Neural progenitor cell (in vitro differentiated cells): ENCODE measurements at regions not wholly inside any gene's neighbourhood (a gene's known extent, or its start where the extent isn't known, plus 50 kb on each side); places are given as distances from the start of the nearest gene placed in this dataset.
A peak's percentile ranks its signal among the peaks of the same experiment; 100 is the strongest.

ENCODE experiments used
- DNase-seq: peaks from one replicate; pipeline ENCODE4 v3.0.0-alpha.2; 2016; ENCODE audit warnings: low spot score
- H2AFZ ChIP-seq: fragments of 200-600 bp; sonication (generic); replicated peaks from 2 replicates; pipeline ENCODE4 v1.6.1; 2016; ENCODE audit warnings: antibody characterized with exemption
- H3F3A ChIP-seq: fragments of 200-600 bp; sonication (generic); 2 replicates; pipeline ENCODE4 v1.6.1; 2016; ENCODE audit warnings: antibody characterized with exemption, low read depth
- H3K27ac ChIP-seq: fragments of 200-600 bp; sonication (generic); 2 replicates; pipeline ENCODE4 v1.5.1; 2016; ENCODE audit warnings: mild to moderate bottlenecking
- H3K27me3 ChIP-seq: fragments of 200-600 bp; sonication (generic); 2 replicates; pipeline ENCODE4 v1.6.1; 2016; ENCODE audit warnings: mild to moderate bottlenecking, moderate library complexity
- H3K36me3 ChIP-seq: fragments of 200-600 bp; sonication (generic); 2 replicates; pipeline ENCODE4 v1.5.1; 2016
- H3K4me1 ChIP-seq: fragments of 200-600 bp; sonication (generic); 2 replicates; pipeline ENCODE4 v1.6.1; 2016; ENCODE audit warnings: mixed run types
- H3K4me2 ChIP-seq: fragments of 200-600 bp; sonication (generic); 2 replicates; pipeline ENCODE4 v1.6.1; 2016
- H3K4me3 ChIP-seq: fragments of 200-600 bp; sonication (generic); 2 replicates; pipeline ENCODE4 v1.5.1; 2016
- H3K79me2 ChIP-seq: fragments of 200-600 bp; sonication (generic); 2 replicates; pipeline ENCODE4 v1.6.1; 2016; ENCODE audit warnings: low read depth
- H3K9ac ChIP-seq: fragments of 200-600 bp; sonication (generic); 2 replicates; pipeline ENCODE4 v1.6.1; 2016
- H3K9me3 ChIP-seq: fragments of 200-600 bp; sonication (generic); 2 replicates; pipeline ENCODE4 v1.5.1; 2016; ENCODE audit warnings: low read depth
- H4K20me1 ChIP-seq: fragments of 200-600 bp; sonication (generic); 2 replicates; pipeline ENCODE4 v1.6.1; 2016; ENCODE audit warnings: low read depth
- H3K27ac Mint-ChIP-seq: 3 replicates; pipeline ENCODE4 v1.8.0; 2021; ENCODE audit warnings: mixed read lengths
- H3K27me3 Mint-ChIP-seq: 2 replicates; pipeline ENCODE4 v1.8.0; 2022; ENCODE audit warnings: low read depth, mild to moderate bottlenecking, inconsistent platforms, moderate library complexity, mixed read lengths; ENCODE audit not compliant: insufficient read depth
- H3K36me3 Mint-ChIP-seq: 3 replicates; pipeline ENCODE4 v1.8.0; 2021; ENCODE audit warnings: mixed read lengths
- H3K4me1 Mint-ChIP-seq: 3 replicates; pipeline ENCODE4 v1.8.0; 2021; ENCODE audit warnings: mixed read lengths
- H3K4me3 Mint-ChIP-seq: 3 replicates; pipeline ENCODE4 v1.8.0; 2021; ENCODE audit warnings: mild to moderate bottlenecking, moderate library complexity, mixed read lengths
- H3K9me3 Mint-ChIP-seq: 3 replicates; pipeline ENCODE4 v1.8.0; 2020; ENCODE audit warnings: mixed read lengths
- CTCF ChIP-seq: fragments of 200-600 bp; sonication (generic); IDR thresholded peaks from 2 replicates; pipeline ENCODE4 v1.5.1; 2017; ENCODE audit warnings: antibody characterized with exemption, mild to moderate bottlenecking
- EZH2 ChIP-seq: fragments of 200-600 bp; sonication (generic); IDR thresholded peaks from 2 replicates; pipeline ENCODE4 v1.6.1; 2017; ENCODE audit warnings: antibody characterized with exemption, mild to moderate bottlenecking, moderate library complexity
- EZH2phosphoT487 ChIP-seq: fragments of 200-600 bp; sonication (generic); IDR thresholded peaks from 2 replicates; pipeline ENCODE4 v1.6.1; 2017; ENCODE audit warnings: antibody characterized with exemption

- H2AFZ ChIP-seq: no peak overlapping the region
- no peaks in the 10 kb centered on the region for H3K4me1 ChIP-seq
- peaks cover 9% of the 10 kb centered on the region for H3K4me1 Mint-ChIP-seq
- no peak overlapping the region for H3K4me3 ChIP-seq
- H4K20me1 ChIP-seq: no peaks in the 10 kb centered on the region
- no peaks in the 10 kb centered on the region for H3K27me3 Mint-ChIP-seq
- no peak overlapping the region for H3K27ac Mint-ChIP-seq
- no peaks in the 10 kb centered on the region for H3K36me3 Mint-ChIP-seq
- no peaks in the 10 kb centered on the region for H3K27me3 ChIP-seq
- H3K4me2 ChIP-seq: no peak overlapping the region
- DNase-seq: no peak
- no peak overlapping the region for H3K9ac ChIP-seq
- no peak for TF ChIP-seq CTCF
- TF ChIP-seq EZH2: no peak
- TF ChIP-seq EZH2phosphoT487: no peak
- H3K36me3 ChIP-seq: no peaks in the 10 kb centered on the region
- H3K9me3 Mint-ChIP-seq: no peaks in the 10 kb centered on the region
- H3K9me3 ChIP-seq: no peaks in the 10 kb centered on the region
- H3K79me2 ChIP-seq: no peaks in the 10 kb centered on the region
- no peaks in the 10 kb centered on the region for H3F3A ChIP-seq
- H3K4me3 Mint-ChIP-seq: no peak overlapping the region
- no peak overlapping the region for H3K27ac ChIP-seq
These were observed 232.9 kb downstream of the SAMD5 start for GRCh38 chr6:147741389-147741788.

DNA sequence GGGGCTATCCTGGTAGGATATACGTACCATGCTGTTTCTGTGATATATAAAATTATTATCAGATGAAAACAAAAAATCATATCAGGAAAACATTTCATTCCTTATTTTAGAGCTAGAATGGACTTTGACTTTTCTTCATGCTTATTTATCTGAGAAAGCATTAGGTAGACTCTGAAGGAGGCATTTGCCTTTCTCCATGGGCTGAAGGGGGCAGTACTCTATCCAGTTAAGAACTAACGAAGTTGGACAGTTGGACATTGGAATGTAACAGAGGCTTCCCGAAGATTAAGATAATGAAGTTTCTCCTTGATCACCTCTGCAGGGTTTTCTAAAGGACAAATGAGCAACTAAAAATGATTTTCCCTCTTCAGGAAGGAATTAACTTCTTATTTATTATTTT lies 233.9 kb downstream of the SAMD5 start:
- Histone ChIP-seq H3K4me1 (no peaks in the 10 kb centered on the region), H3K27ac (no peak overlapping the region), H3K4me3 (no peak overlapping the region), H3K79me2 (no peaks in the 10 kb centered on the region), H3K9ac (no peak overlapping the region), H3F3A (no peaks in the 10 kb centered on the region), H3K36me3 (no peaks in the 10 kb centered on the region), H3K4me2 (no peak overlapping the region), H4K20me1 (no peaks in the 10 kb centered on the region), H2AFZ (no peak overlapping the region), H3K27me3 (no peaks in the 10 kb centered on the region), H3K9me3 (no peaks in the 10 kb centered on the region)
- Mint-ChIP-seq H3K27me3 (no peaks in the 10 kb centered on the region), H3K4me3 (no peak overlapping the region), H3K27ac (no peak overlapping the region), H3K36me3 (no peaks in the 10 kb centered on the region), H3K9me3 (no peaks in the 10 kb centered on the region), H3K4me1 (peaks cover 9% of the 10 kb centered on the region)
- DNase-seq: peak; percentile 24
- TF ChIP-seq CTCF: peak; percentile 31
- TF ChIP-seq EZH2phosphoT487: no peak
- no peak for TF ChIP-seq EZH2

- Histone ChIP-seq H3F3A (no peaks in the 10 kb centered on the region), H3K27me3 (no peaks in the 10 kb centered on the region), H3K9ac (no peak overlapping the region), H3K4me2 (no peak overlapping the region), H3K27ac (no peak overlapping the region), H3K4me1 (no peaks in the 10 kb centered on the region), H2AFZ (no peak overlapping the region), H3K9me3 (no peaks in the 10 kb centered on the region), H3K36me3 (no peaks in the 10 kb centered on the region), H3K79me2 (no peaks in the 10 kb centered on the region), H3K4me3 (no peak overlapping the region), H4K20me1 (no peaks in the 10 kb centered on the region)
- no peak overlapping the region for H3K27ac Mint-ChIP-seq
- H3K4me1 Mint-ChIP-seq: peaks cover 5% of the 10 kb centered on the region
- no peak for TF ChIP-seq EZH2phosphoT487
- TF ChIP-seq EZH2: no peak
- TF ChIP-seq CTCF: no peak
- H3K36me3 Mint-ChIP-seq: no peaks in the 10 kb centered on the region
- H3K4me3 Mint-ChIP-seq: no peak overlapping the region
- no peaks in the 10 kb centered on the region for H3K27me3 Mint-ChIP-seq
- DNase-seq: no peak
- H3K9me3 Mint-ChIP-seq: no peaks in the 10 kb centered on the region
These were observed 235.5 kb downstream of the SAMD5 start for GRCh38 chr6:147744012-147744411.

GRCh38 chr6:147749331-147749730 lies 240.8 kb downstream of the SAMD5 start:
- Mint-ChIP-seq H3K4me1 (no peaks in the 10 kb centered on the region), H3K36me3 (peaks cover under 1% of the 10 kb centered on the region), H3K27me3 (no peaks in the 10 kb centered on the region), H3K9me3 (peaks cover 1% of the 10 kb centered on the region), H3K4me3 (no peak overlapping the region), H3K27ac (no peak overlapping the region)
- no peaks in the 10 kb centered on the region for H3K4me1 ChIP-seq
- no peaks in the 10 kb centered on the region for H3F3A ChIP-seq
- no peaks in the 10 kb centered on the region for H3K36me3 ChIP-seq
- no peak for DNase-seq
- H3K9ac ChIP-seq: no peak overlapping the region
- H3K27ac ChIP-seq: no peak overlapping the region
- no peak overlapping the region for H3K4me2 ChIP-seq
- TF ChIP-seq CTCF (no peak), EZH2 (no peak), EZH2phosphoT487 (no peak)
- H3K9me3 ChIP-seq: no peaks in the 10 kb centered on the region
- H3K4me3 ChIP-seq: no peak overlapping the region
- H2AFZ ChIP-seq: no peak overlapping the region
- H4K20me1 ChIP-seq: no peaks in the 10 kb centered on the region
- no peaks in the 10 kb centered on the region for H3K27me3 ChIP-seq
- H3K79me2 ChIP-seq: no peaks in the 10 kb centered on the region
